HCT116 (cell line): ENCODE measurements at regions not wholly inside any gene's neighbourhood (a gene's known extent, or its start where the extent isn't known, plus 50 kb on each side); places are given as distances from the start of the nearest gene placed in this dataset.

Experiments
- ATAC-seq: fragments of 200-7000 bp; cut with Tn5 transposase; 2 replicates; pipeline ENCODE4 v1.9.1; 2020; ENCODE audit warnings: mild to moderate bottlenecking, moderate library complexity
- BruUV-seq: library from RNA; stranded (reverse); fragments of 400-500 nt; replicated peaks from 2 replicates; lab custom pipeline; 2021; lab: Mats Ljungman, UMichigan
- CTCF ChIA-PET: fragments of 300-600 bp; sonication (Branson Sonifier 250); formaldehyde crosslinking; loops from one replicate; lab custom pipeline; 2021; ENCODE audit warnings: antibody characterized with exemption; lab: Charles Lee
- POLR2A ChIA-PET: fragments of 300-600, 350-600 bp; sonication (Branson Sonifier 250); formaldehyde crosslinking; loops from one replicate; lab custom pipeline; 2021; ENCODE audit warnings: antibody characterized with exemption; lab: Charles Lee
- RAD21 ChIA-PET, 2 experiments: fragments of 300-600 bp; sonication (Branson Sonifier 250); formaldehyde crosslinking; loops; one replicate each; lab custom pipeline; 2023; ENCODE audit warnings: low total read pairs in 2 of 2; ENCODE audit not compliant: uncharacterized antibody in 2 of 2, unreplicated experiment in 2 of 2, low non-redundant PET in 1 of 2; lab: Charles Lee
- DNase-seq: peaks from one replicate; pipeline ENCODE4 v3.0.0-alpha.2; 2010; ENCODE audit warnings: low read depth, low spot score
- H2AFZ ChIP-seq: fragments of 200-600 bp; shearing (Covaris generic), sonication (generic); 2 replicates; pipeline ENCODE4 v1.6.1; 2017; ENCODE audit warnings: low read depth, mixed run types, mixed read lengths, antibody characterized with exemption, low read length; ENCODE audit not compliant: poor library complexity, severe bottlenecking
- H3K27ac ChIP-seq: 2 replicates; pipeline ENCODE4 v1.5.1; 2012; ENCODE audit warnings: low read depth, low read length
- H3K27me3 ChIP-seq: fragments of 200-600 bp; sonication (generic); 2 replicates; pipeline ENCODE4 v1.6.1; 2016; ENCODE audit warnings: mixed run types, low read length, mixed read lengths; ENCODE audit not compliant: insufficient read depth
- H3K36me3 ChIP-seq, 2 experiments: fragments of 200-500 bp in 1 of 2; fragments of 200-600 bp in 1 of 2; sonication (Bioruptor generic) in 1 of 2; sonication (generic) in 1 of 2; 2 replicates each; pipeline versions ENCODE4 v1.5.1 to v1.6.1; 2014 to 2016; ENCODE audit warnings: low read length in 2 of 2, inconsistent platforms in 1 of 2, mixed read lengths in 1 of 2, mixed run types in 1 of 2; ENCODE audit not compliant: insufficient read depth in 2 of 2, control insufficient read depth in 1 of 2
- H3K4me1 ChIP-seq, 2 experiments: fragments of 200-600 bp in 1 of 2; sonication (generic) in 1 of 2; 2 replicates each; pipeline versions ENCODE4 v1.5.1 to v1.6.1; 2012 to 2017; ENCODE audit warnings: low read length in 2 of 2, inconsistent platforms in 1 of 2, mild to moderate bottlenecking in 1 of 2, mixed read lengths in 1 of 2, mixed run types in 1 of 2, moderate library complexity in 1 of 2; ENCODE audit not compliant: insufficient read depth in 2 of 2, control insufficient read depth in 1 of 2
- H3K4me2 ChIP-seq: fragments of 200-600 bp; sonication (generic); 2 replicates; pipeline ENCODE4 v1.6.1; 2017; ENCODE audit warnings: mixed run types, low read length, mixed read lengths
- H3K4me3 ChIP-seq, 2 experiments: fragments of 200-600 bp in 1 of 2; sonication (generic) in 1 of 2; replicated peaks in 1 of 2; 2 replicates each; pipeline ENCODE4 v1.5.1; 2011 to 2016; ENCODE audit warnings: low read length in 2 of 2, control low read depth in 1 of 2, low read depth in 1 of 2, mild to moderate bottlenecking in 1 of 2, mixed read lengths in 1 of 2, mixed run types in 1 of 2
- H3K79me2 ChIP-seq: fragments of 200-600 bp; sonication (generic); 2 replicates; pipeline ENCODE4 v1.6.1; 2017; ENCODE audit warnings: mild to moderate bottlenecking, mixed run types, low read length, moderate library complexity, mixed read lengths; ENCODE audit not compliant: insufficient read depth
- H3K9ac ChIP-seq: fragments of 200-600 bp; sonication (generic); 2 replicates; pipeline ENCODE4 v1.6.1; 2016; ENCODE audit warnings: low read length, mixed read lengths
- H3K9me2 ChIP-seq: fragments of 200-600 bp; sonication (generic), shearing (Covaris generic); 2 replicates; pipeline ENCODE4 v1.6.1; 2017; ENCODE audit warnings: mixed run types, mild to moderate bottlenecking, moderate library complexity; ENCODE audit not compliant: insufficient read depth
- H3K9me3 ChIP-seq, 2 experiments: fragments of 200-500 bp in 1 of 2; fragments of 200-600 bp in 1 of 2; sonication (Bioruptor generic) in 1 of 2; sonication (generic) in 1 of 2; 2 replicates each; pipeline ENCODE4 v1.6.1; 2014 to 2017; ENCODE audit warnings: low read length in 2 of 2, mixed read lengths in 2 of 2, inconsistent platforms in 1 of 2, low read depth in 1 of 2, mild to moderate bottlenecking in 1 of 2, mixed run types in 1 of 2, moderate library complexity in 1 of 2; ENCODE audit not compliant: control insufficient read depth in 1 of 2, insufficient read depth in 1 of 2
- H4K20me1 ChIP-seq: fragments of 200-600 bp; sonication (generic), shearing (Covaris generic); 2 replicates; pipeline ENCODE4 v1.6.1; 2017; ENCODE audit warnings: mixed run types, mild to moderate bottlenecking, moderate library complexity; ENCODE audit not compliant: insufficient read depth
- CBX3 ChIP-seq: IDR thresholded peaks from 2 replicates; pipeline ENCODE4 v1.6.1; 2012; ENCODE audit warnings: low read depth
- CEBPB ChIP-seq: IDR thresholded peaks from 2 replicates; pipeline ENCODE4 v1.6.1; 2012; ENCODE audit warnings: low read depth
- EGR1 ChIP-seq: IDR thresholded peaks from 2 replicates; pipeline ENCODE4 v1.6.1; 2012; ENCODE audit warnings: low read depth
- ELF1 ChIP-seq: IDR thresholded peaks from 2 replicates; pipeline ENCODE4 v1.6.1; 2012; ENCODE audit warnings: low read depth, borderline replicate concordance
- EZH2phosphoT487 ChIP-seq: fragments of 200-600 bp; IDR thresholded peaks from 2 replicates; pipeline ENCODE4 v1.6.1; 2018; ENCODE audit warnings: antibody characterized with exemption, borderline replicate concordance
- MAX ChIP-seq: IDR thresholded peaks from 2 replicates; pipeline ENCODE4 v1.6.1; 2012
- POLR2A ChIP-seq: IDR thresholded peaks from 2 replicates; pipeline ENCODE4 v1.7.0; 2011; ENCODE audit warnings: borderline replicate concordance; ENCODE audit not compliant: insufficient read depth, insufficient read length; ENCODE audit errors: extremely low read depth
- POLR2AphosphoS5 ChIP-seq: IDR thresholded peaks from 2 replicates; pipeline ENCODE4 v1.6.1; 2011; ENCODE audit warnings: mild to moderate bottlenecking, low read depth, low read length, moderate library complexity
- RAD21 ChIP-seq: IDR thresholded peaks from 2 replicates; pipeline ENCODE4 v1.6.1; 2012; ENCODE audit warnings: low read depth, mild to moderate bottlenecking
- SP1 ChIP-seq: IDR thresholded peaks from 2 replicates; pipeline ENCODE4 v1.6.1; 2012; ENCODE audit warnings: low read depth
- SRF ChIP-seq: IDR thresholded peaks from 2 replicates; pipeline ENCODE4 v1.6.1; 2012; ENCODE audit warnings: low read depth
- YY1 ChIP-seq: IDR thresholded peaks from 2 replicates; pipeline ENCODE4 v1.6.1; 2011; ENCODE audit warnings: low read length, low read depth, moderate library complexity, mild to moderate bottlenecking; ENCODE audit not compliant: insufficient replicate concordance; ENCODE audit errors: extremely low read depth
- ZFX ChIP-seq: fragments of 450-650 bp; IDR thresholded peaks from 2 replicates; pipeline ENCODE4 v1.6.1; 2017
- ZNF274 ChIP-seq: fragments of 200-500 bp; sonication (Bioruptor generic); IDR thresholded peaks from 2 replicates; pipeline ENCODE4 v1.6.1; 2014; ENCODE audit warnings: mild to moderate bottlenecking, low read depth, low read length, inconsistent platforms
- intact Hi-C: fragments of 100-400 bp; cut with micrococcal nuclease; formaldehyde crosslinking; loops from 2 replicates; pipeline ENCODE4 v1.10.0; 2022
- TF ChIP-seq, protein P1 (sequence below): IDR thresholded peaks from 2 replicates; pipeline ENCODE4 v1.6.1; 2012; ENCODE audit warnings: low read depth
- TF ChIP-seq, protein P2 (sequence below), 3 experiments: fragments of 200-600 bp in 1 of 3; sonication (generic) in 1 of 3; IDR thresholded peaks in 2 of 3; conservative IDR thresholded peaks in 1 of 3; 2 replicates each; pipeline ENCODE4 v1.5.1; 2012 to 2017; ENCODE audit warnings: low read depth in 2 of 3, low read length in 2 of 3, antibody characterized with exemption in 1 of 3, borderline replicate concordance in 1 of 3, control low read depth in 1 of 3, mild to moderate bottlenecking in 1 of 3, mixed read lengths in 1 of 3, mixed run types in 1 of 3, moderate library complexity in 1 of 3; ENCODE audit not compliant: insufficient read depth in 1 of 3
- TF ChIP-seq, protein P3 (sequence below): IDR thresholded peaks from 2 replicates; pipeline ENCODE4 v1.6.1; 2011; ENCODE audit warnings: mild to moderate bottlenecking, low read length, moderate library complexity; ENCODE audit not compliant: insufficient replicate concordance; ENCODE audit errors: extremely low read depth
- TF ChIP-seq, protein P4 (sequence below): IDR thresholded peaks from 2 replicates; pipeline ENCODE4 v1.6.1; 2012

- peaks cover 9 to 20% of the 10 kb centered on the region in 2 experiments; a peak in 3 of 4 replicates for H3K36me3 ChIP-seq
- ChIA-PET CTCF (no interaction called here), RAD21 (no interaction called here), POLR2A (no interaction called here)
- BruUV-seq = no TSS peak
- intact Hi-C loops = no loop called here
- H3K9ac ChIP-seq = no peak overlapping the region
- no peak for ATAC-seq
- TF ChIP-seq SRF (no peak), EGR1 (no peak), POLR2AphosphoS5 (no peak), CBX3 (no peak), SP1 (no peak), ZNF274 (no peak), RAD21 (no peak), YY1 (no peak), EZH2phosphoT487 (no peak), MAX (no peak), POLR2A (no peak), CEBPB (no peak), ELF1 (no peak), ZFX (no peak)
- TF ChIP-seq, protein P1, sequence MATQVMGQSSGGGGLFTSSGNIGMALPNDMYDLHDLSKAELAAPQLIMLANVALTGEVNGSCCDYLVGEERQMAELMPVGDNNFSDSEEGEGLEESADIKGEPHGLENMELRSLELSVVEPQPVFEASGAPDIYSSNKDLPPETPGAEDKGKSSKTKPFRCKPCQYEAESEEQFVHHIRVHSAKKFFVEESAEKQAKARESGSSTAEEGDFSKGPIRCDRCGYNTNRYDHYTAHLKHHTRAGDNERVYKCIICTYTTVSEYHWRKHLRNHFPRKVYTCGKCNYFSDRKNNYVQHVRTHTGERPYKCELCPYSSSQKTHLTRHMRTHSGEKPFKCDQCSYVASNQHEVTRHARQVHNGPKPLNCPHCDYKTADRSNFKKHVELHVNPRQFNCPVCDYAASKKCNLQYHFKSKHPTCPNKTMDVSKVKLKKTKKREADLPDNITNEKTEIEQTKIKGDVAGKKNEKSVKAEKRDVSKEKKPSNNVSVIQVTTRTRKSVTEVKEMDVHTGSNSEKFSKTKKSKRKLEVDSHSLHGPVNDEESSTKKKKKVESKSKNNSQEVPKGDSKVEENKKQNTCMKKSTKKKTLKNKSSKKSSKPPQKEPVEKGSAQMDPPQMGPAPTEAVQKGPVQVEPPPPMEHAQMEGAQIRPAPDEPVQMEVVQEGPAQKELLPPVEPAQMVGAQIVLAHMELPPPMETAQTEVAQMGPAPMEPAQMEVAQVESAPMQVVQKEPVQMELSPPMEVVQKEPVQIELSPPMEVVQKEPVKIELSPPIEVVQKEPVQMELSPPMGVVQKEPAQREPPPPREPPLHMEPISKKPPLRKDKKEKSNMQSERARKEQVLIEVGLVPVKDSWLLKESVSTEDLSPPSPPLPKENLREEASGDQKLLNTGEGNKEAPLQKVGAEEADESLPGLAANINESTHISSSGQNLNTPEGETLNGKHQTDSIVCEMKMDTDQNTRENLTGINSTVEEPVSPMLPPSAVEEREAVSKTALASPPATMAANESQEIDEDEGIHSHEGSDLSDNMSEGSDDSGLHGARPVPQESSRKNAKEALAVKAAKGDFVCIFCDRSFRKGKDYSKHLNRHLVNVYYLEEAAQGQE = no peak
- TF ChIP-seq, protein P2, sequence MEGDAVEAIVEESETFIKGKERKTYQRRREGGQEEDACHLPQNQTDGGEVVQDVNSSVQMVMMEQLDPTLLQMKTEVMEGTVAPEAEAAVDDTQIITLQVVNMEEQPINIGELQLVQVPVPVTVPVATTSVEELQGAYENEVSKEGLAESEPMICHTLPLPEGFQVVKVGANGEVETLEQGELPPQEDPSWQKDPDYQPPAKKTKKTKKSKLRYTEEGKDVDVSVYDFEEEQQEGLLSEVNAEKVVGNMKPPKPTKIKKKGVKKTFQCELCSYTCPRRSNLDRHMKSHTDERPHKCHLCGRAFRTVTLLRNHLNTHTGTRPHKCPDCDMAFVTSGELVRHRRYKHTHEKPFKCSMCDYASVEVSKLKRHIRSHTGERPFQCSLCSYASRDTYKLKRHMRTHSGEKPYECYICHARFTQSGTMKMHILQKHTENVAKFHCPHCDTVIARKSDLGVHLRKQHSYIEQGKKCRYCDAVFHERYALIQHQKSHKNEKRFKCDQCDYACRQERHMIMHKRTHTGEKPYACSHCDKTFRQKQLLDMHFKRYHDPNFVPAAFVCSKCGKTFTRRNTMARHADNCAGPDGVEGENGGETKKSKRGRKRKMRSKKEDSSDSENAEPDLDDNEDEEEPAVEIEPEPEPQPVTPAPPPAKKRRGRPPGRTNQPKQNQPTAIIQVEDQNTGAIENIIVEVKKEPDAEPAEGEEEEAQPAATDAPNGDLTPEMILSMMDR (IDR thresholded peaks at IDR 0.05 in 2 of 3, conservative IDR thresholded peaks at IDR 0.05 in 1 of 3; ENCODE audit: borderline replicate concordance in 1 of 3, insufficient read depth in 1 of 3, low read depth in 2 of 3, low read length in 2 of 3) = no peak
- TF ChIP-seq, protein P3, sequence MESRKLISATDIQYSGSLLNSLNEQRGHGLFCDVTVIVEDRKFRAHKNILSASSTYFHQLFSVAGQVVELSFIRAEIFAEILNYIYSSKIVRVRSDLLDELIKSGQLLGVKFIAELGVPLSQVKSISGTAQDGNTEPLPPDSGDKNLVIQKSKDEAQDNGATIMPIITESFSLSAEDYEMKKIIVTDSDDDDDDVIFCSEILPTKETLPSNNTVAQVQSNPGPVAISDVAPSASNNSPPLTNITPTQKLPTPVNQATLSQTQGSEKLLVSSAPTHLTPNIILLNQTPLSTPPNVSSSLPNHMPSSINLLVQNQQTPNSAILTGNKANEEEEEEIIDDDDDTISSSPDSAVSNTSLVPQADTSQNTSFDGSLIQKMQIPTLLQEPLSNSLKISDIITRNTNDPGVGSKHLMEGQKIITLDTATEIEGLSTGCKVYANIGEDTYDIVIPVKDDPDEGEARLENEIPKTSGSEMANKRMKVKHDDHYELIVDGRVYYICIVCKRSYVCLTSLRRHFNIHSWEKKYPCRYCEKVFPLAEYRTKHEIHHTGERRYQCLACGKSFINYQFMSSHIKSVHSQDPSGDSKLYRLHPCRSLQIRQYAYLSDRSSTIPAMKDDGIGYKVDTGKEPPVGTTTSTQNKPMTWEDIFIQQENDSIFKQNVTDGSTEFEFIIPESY = no peak
- TF ChIP-seq, protein P4, sequence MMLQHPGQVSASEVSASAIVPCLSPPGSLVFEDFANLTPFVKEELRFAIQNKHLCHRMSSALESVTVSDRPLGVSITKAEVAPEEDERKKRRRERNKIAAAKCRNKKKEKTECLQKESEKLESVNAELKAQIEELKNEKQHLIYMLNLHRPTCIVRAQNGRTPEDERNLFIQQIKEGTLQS = no peak
- no peaks in the 10 kb centered on the region for H3K4me1 ChIP-seq
- H3K27me3 ChIP-seq = no peaks in the 10 kb centered on the region
- DNase-seq = no peak
- no peaks in the 10 kb centered on the region for H3K79me2 ChIP-seq
- no peaks in the 10 kb centered on the region for H4K20me1 ChIP-seq
- H3K27ac ChIP-seq = no peak overlapping the region
- H3K4me2 ChIP-seq = no peak overlapping the region
- no peak overlapping the region for H2AFZ ChIP-seq
- no peak overlapping the region for H3K4me3 ChIP-seq
- no peaks in the 10 kb centered on the region for H3K9me3 ChIP-seq
- H3K9me2 ChIP-seq = no peaks in the 10 kb centered on the region
Measured at GRCh38 chr1:219988818-219989217, 57.5 kb downstream of the EPRS1 start.
